ENCODE measurements at regions not wholly inside any gene's neighbourhood (a gene's known extent, or its start where the extent isn't known, plus 50 kb on each side); places are given as distances from the start of the nearest gene placed in this dataset.

DNA sequence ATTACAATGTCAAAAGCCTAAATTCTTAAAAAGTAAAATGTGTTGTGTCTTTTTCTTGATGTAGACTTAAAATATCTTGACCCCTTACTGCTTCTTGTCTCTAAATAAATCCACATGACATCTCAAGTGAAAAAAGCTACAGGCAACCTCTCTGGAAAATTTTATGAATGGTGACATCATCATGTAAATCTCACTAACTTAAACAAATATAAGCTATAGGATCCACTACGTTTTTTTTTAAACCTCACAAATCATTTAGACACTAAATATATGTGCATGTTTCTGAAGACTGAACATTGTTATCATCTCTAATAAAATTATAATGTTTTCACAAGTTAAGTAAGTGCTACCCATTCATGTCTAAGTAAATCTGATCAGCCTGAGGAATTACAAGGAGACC is 793.7 kb upstream of the PRR20A start:
- no peaks in the 10 kb centered on the region for H3K4me1 Mint-ChIP-seq

DNA sequence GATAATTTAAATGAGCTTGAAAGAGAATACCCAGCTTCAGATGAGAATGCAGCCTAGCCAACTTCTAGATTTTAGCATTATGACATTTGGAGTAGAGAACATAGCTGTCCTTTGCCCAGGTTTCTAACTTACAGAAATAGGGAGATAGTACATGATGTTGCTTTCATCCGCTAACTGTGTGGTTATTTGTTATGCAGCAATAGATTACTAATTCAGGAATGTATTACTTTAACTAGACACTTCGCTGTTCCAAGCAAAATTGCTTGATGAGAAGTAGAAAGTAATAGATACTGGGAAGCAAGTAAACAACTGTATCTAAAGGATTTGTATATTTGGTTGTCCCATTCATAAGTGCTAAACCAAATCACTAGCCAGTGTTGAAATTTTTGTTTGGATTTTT is 790.9 kb upstream of the PRR20A start:
- Mint-ChIP-seq H3K27me3 (no peaks in the 10 kb centered on the region), H3K9me3 (ENCODE audit: insufficient read depth) (peaks cover 2% of the 10 kb centered on the region), H3K4me3 (no peak overlapping the region), H3K27ac (no peak overlapping the region), H3K4me1 (no peaks in the 10 kb centered on the region)
- Histone ChIP-seq H3K4me3 (ENCODE audit: control extremely low read depth in 1 of 5, extremely low read depth in 1 of 5, insufficient read depth in 1 of 5, low read depth in 2 of 5, low read length in 4 of 5) (no peak overlapping the region), H3K4me1 (ENCODE audit: control insufficient read depth in 2 of 2, insufficient read depth in 2 of 2, low read length in 2 of 2) (no peaks in the 10 kb centered on the region), H3K9ac (ENCODE audit: low read length) (no peak overlapping the region), H3K36me3 (replicated peaks in 1 of 2; ENCODE audit: control extremely low read depth in 1 of 2, control insufficient read depth in 1 of 2, extremely low read depth in 1 of 2, insufficient read depth in 2 of 2, low read length in 1 of 2) (no peaks in the 10 kb centered on the region), H3K79me2 (ENCODE audit: control insufficient read depth, insufficient read depth, low read length) (no peaks in the 10 kb centered on the region), H4K20me1 (ENCODE audit: control insufficient read depth, insufficient read depth, low read length, poor library complexity, severe bottlenecking) (no peaks in the 10 kb centered on the region), H3K4me2 (replicated peaks; ENCODE audit: low read depth, low read length, poor library complexity, severe bottlenecking) (no peak overlapping the region), H2AFZ (ENCODE audit: insufficient read depth, low read depth, low read length, poor library complexity, severe bottlenecking) (no peak overlapping the region), H3K27me3 (replicated peaks in 1 of 4; ENCODE audit: control extremely low read depth in 1 of 4, control insufficient read depth in 3 of 4, insufficient read depth in 4 of 4, low read length in 3 of 4) (no peaks in the 10 kb centered on the region), H3K27ac (ENCODE audit: low read length in 2 of 2) (no peak overlapping the region), H3K9me3 (ENCODE audit: control extremely low read depth in 1 of 3, control insufficient read depth in 2 of 3, insufficient read depth in 1 of 3, low read length in 2 of 3) (peaks cover 0 to 9% (median 0%) of the 10 kb centered on the region in 3 donors)
- intact Hi-C loops (cut with micrococcal nuclease), result no loop called here
- TF ChIP-seq EZH2 (IDR thresholded peaks at IDR 0.05; ENCODE audit: borderline replicate concordance, insufficient read depth, low read depth, low read length, poor library complexity, severe bottlenecking), result no peak
- POLR2A ChIA-PET, result no interaction called here
- DNase-seq (no peak), ATAC-seq (ENCODE audit: low read depth) (no peak)
- WGBS (ENCODE audit: insufficient coverage), result no CpG with 5 or more reads among the region's 2 CpGs
- CTCF ChIA-PET, result no interaction called here

More for the DNA sequence above, 793.7 kb upstream of the PRR20A start:
- peaks cover 5% of the 10 kb centered on the region for H3K9me3 Mint-ChIP-seq (ENCODE audit: insufficient read depth)
- ATAC-seq (ENCODE audit: low read depth), result no peak
- Histone ChIP-seq H3K4me3 (ENCODE audit: control extremely low read depth in 1 of 5, extremely low read depth in 1 of 5, insufficient read depth in 1 of 5, low read depth in 2 of 5, low read length in 4 of 5) (no peak overlapping the region), H3K36me3 (replicated peaks in 1 of 2; ENCODE audit: control extremely low read depth in 1 of 2, control insufficient read depth in 1 of 2, extremely low read depth in 1 of 2, insufficient read depth in 2 of 2, low read length in 1 of 2) (no peaks in the 10 kb centered on the region), H2AFZ (ENCODE audit: insufficient read depth, low read depth, low read length, poor library complexity, severe bottlenecking) (no peak overlapping the region), H3K4me1 (ENCODE audit: control insufficient read depth in 2 of 2, insufficient read depth in 2 of 2, low read length in 2 of 2) (no peaks in the 10 kb centered on the region), H3K9me3 (ENCODE audit: control extremely low read depth in 1 of 3, control insufficient read depth in 2 of 3, insufficient read depth in 1 of 3, low read length in 2 of 3) (peaks cover 1 to 9% (median 3%) of the 10 kb centered on the region in 3 donors), H3K4me2 (replicated peaks; ENCODE audit: low read depth, low read length, poor library complexity, severe bottlenecking) (no peak overlapping the region), H3K27me3 (replicated peaks in 1 of 4; ENCODE audit: control extremely low read depth in 1 of 4, control insufficient read depth in 3 of 4, insufficient read depth in 4 of 4, low read length in 3 of 4) (no peaks in the 10 kb centered on the region), H4K20me1 (ENCODE audit: control insufficient read depth, insufficient read depth, low read length, poor library complexity, severe bottlenecking) (no peaks in the 10 kb centered on the region), H3K9ac (ENCODE audit: low read length) (no peak overlapping the region), H3K27ac (ENCODE audit: low read length in 2 of 2) (no peak overlapping the region), H3K79me2 (ENCODE audit: control insufficient read depth, insufficient read depth, low read length) (no peaks in the 10 kb centered on the region)
- no peak for DNase-seq
- intact Hi-C loops (cut with micrococcal nuclease), result no loop called here
- H3K27ac Mint-ChIP-seq, result no peak overlapping the region
- H3K27me3 Mint-ChIP-seq, result no peaks in the 10 kb centered on the region
- no peak overlapping the region for H3K4me3 Mint-ChIP-seq
- TF ChIP-seq EZH2 (IDR thresholded peaks at IDR 0.05; ENCODE audit: borderline replicate concordance, insufficient read depth, low read depth, low read length, poor library complexity, severe bottlenecking), result no peak
- POLR2A ChIA-PET, result no interaction called here
- WGBS (ENCODE audit: insufficient coverage), result no CpG with 5 or more reads among the region's 1 CpG
- CTCF ChIA-PET, result no interaction called here

Data from B cell (primary cell).